ENCODE measurements at regions not wholly inside any gene's neighbourhood (a gene's known extent, or its start where the extent isn't known, plus 50 kb on each side); places are given as distances from the start of the nearest gene placed in this dataset.

- Histone ChIP-seq H3K9me3 (no peaks in the 10 kb centered on the region), H3K4me1 (ENCODE audit: control insufficient read depth in 1 of 2, insufficient read depth in 2 of 2, low read depth in 1 of 2, low read length in 1 of 2) (no peaks in the 10 kb centered on the region), H3K9ac (no peak overlapping the region), H3K4me2 (no peak overlapping the region), H2AFZ (ENCODE audit: low read depth) (no peak overlapping the region), H3K27ac (ENCODE audit: low read depth in 2 of 2, low read length in 1 of 2) (no peak overlapping the region), H3K36me3 (replicated peaks in 1 of 2; ENCODE audit: control insufficient read depth in 1 of 2, insufficient read depth in 2 of 2, low read length in 1 of 2) (no peaks in the 10 kb centered on the region), H4K20me1 (ENCODE audit: insufficient read depth) (no peaks in the 10 kb centered on the region), H3K79me2 (ENCODE audit: insufficient read depth) (no peaks in the 10 kb centered on the region), H3F3A (replicated peaks; ENCODE audit: insufficient read depth) (no peaks in the 10 kb centered on the region), H3K4me3 (ENCODE audit: low read depth in 2 of 2, low read length in 1 of 2) (no peak overlapping the region), H3K9me2 (no peaks in the 10 kb centered on the region), H3K27me3 (ENCODE audit: insufficient read depth) (no peaks in the 10 kb centered on the region)
- TF ChIP-seq GATA2 (CRISPR knock-in tag; IDR thresholded peaks at IDR 0.05): no peak
- ChIA-PET POLR2A (no interaction called here), CTCF (no interaction called here)
- no peak for DNase-seq
- WGBS (ENCODE audit: low lambda C conversion rate): 20% methylated on average over 8 of the region's 8 CpGs
These were observed 463.6 kb upstream of the NR2F2 start for GRCh38 chr15:95866711-95867440.

- H3K9me3 ChIP-seq: no peaks in the 10 kb centered on the region
- no peak overlapping the region for H3K27ac ChIP-seq (ENCODE audit: low read depth in 2 of 2, low read length in 1 of 2)
- TF ChIP-seq NRF1 (IDR thresholded peaks at IDR 0.05; ENCODE audit: low read depth, low read length) (no peak), GABPA (IDR thresholded peaks at IDR 0.05; ENCODE audit: low read depth) (no peak), CHD2 (IDR thresholded peaks at IDR 0.05; ENCODE audit: low read length, partially characterized antibody) (no peak), REST (IDR thresholded peaks at IDR 0.05; ENCODE audit: low read depth, low read length) (no peak), ZBTB33 (IDR thresholded peaks at IDR 0.05; ENCODE audit: borderline replicate concordance, low read depth) (no peak), NFIC (IDR thresholded peaks at IDR 0.05; ENCODE audit: borderline replicate concordance) (no peak), FOXJ3 (CRISPR knock-in tag; IDR thresholded peaks at IDR 0.05) (no peak), YY1 (IDR thresholded peaks at IDR 0.05; ENCODE audit: low read depth) (no peak), RAD21 (IDR thresholded peaks at IDR 0.05; ENCODE audit: low read length) (no peak), EZH2phosphoT487 (IDR thresholded peaks at IDR 0.05; ENCODE audit: borderline replicate concordance, low read depth) (no peak)
- H3F3A ChIP-seq (replicated peaks; ENCODE audit: insufficient read depth): no peaks in the 10 kb centered on the region
- H4K20me1 ChIP-seq (ENCODE audit: insufficient read depth): no peaks in the 10 kb centered on the region
- H3K4me2 ChIP-seq: no peak overlapping the region
- no peaks in the 10 kb centered on the region for H3K4me1 ChIP-seq (ENCODE audit: control insufficient read depth in 1 of 2, insufficient read depth in 2 of 2, low read depth in 1 of 2, low read length in 1 of 2)
- H3K36me3 ChIP-seq (replicated peaks in 1 of 2; ENCODE audit: control insufficient read depth in 1 of 2, insufficient read depth in 2 of 2, low read length in 1 of 2): no peaks in the 10 kb centered on the region
- CTCF ChIA-PET: no interaction called here
- WGBS (ENCODE audit: low lambda C conversion rate): 21% methylated on average over 5 of the region's 5 CpGs
- no peak overlapping the region for H3K9ac ChIP-seq
- no peak for DNase-seq
- no peaks in the 10 kb centered on the region for H3K27me3 ChIP-seq (ENCODE audit: insufficient read depth)
- no peak overlapping the region for H3K4me3 ChIP-seq (ENCODE audit: low read depth in 2 of 2, low read length in 1 of 2)
- no peaks in the 10 kb centered on the region for H3K79me2 ChIP-seq (ENCODE audit: insufficient read depth)
- POLR2A ChIA-PET: no interaction called here
- H3K9me2 ChIP-seq: no peaks in the 10 kb centered on the region
- no peak overlapping the region for H2AFZ ChIP-seq (ENCODE audit: low read depth)
These were observed 462.1 kb upstream of the NR2F2 start for GRCh38 chr15:95868450-95868849.
